ENCODE measurements at regions not wholly inside any gene's neighbourhood (a gene's known extent, or its start where the extent isn't known, plus 50 kb on each side); places are given as distances from the start of the nearest gene placed in this dataset.

- TF ChIP-seq CTCF (IDR thresholded peaks at IDR 0.05) (no peak), POLR2A (IDR thresholded peaks at IDR 0.05) (no peak), POLR2AphosphoS5 (IDR thresholded peaks at IDR 0.05) (no peak)
Observed at GRCh38 chr17:22516861-22517636, 824.7 kb downstream of the KCNJ18 start.
